HG03460 (cell line): ENCODE measurements at regions not wholly inside any gene's neighbourhood (a gene's known extent, or its start where the extent isn't known, plus 50 kb on each side); places are given as distances from the start of the nearest gene placed in this dataset.
"Not testable (repeated sequence)": the region's sequence is repeated elsewhere in the genome, so short reads cannot be mapped to it uniquely, and the experiment has no call there.

Source experiments
- ATAC-seq: cut with Tn5 transposase; IDR thresholded peaks from one replicate; pipeline ENCODE4 v1.9.1; 2021; ENCODE audit not compliant: unreplicated experiment

- ATAC-seq, result no peak
These were observed 54.4 kb upstream of the JAK1 start for GRCh38 chr1:65020774-65021173.

GRCh38 chr1:65021795-65022194 lies 55.4 kb upstream of the JAK1 start:
- no peak for ATAC-seq

- no peak for ATAC-seq
These were observed 55.9 kb upstream of the JAK1 start for GRCh38 chr1:65022216-65022615.

- no peak for ATAC-seq
These were observed 59.4 kb upstream of the JAK1 start for GRCh38 chr1:65025794-65026193.

- no peak for ATAC-seq
These were observed 59.9 kb upstream of the JAK1 start for GRCh38 chr1:65026235-65026634.

- ATAC-seq, result no peak
These were observed 61.5 kb upstream of the JAK1 start for GRCh38 chr1:65027666-65028358.

- not testable (repeated sequence) for ATAC-seq
These were observed 63.1 kb upstream of the JAK1 start for GRCh38 chr1:65029434-65029833.

- not testable (repeated sequence) for ATAC-seq
These were observed 68.5 kb upstream of the JAK1 start for GRCh38 chr1:65034879-65035278.

GRCh38 chr1:65036570-65037051 lies 70.3 kb upstream of the JAK1 start:
- no peak for ATAC-seq

- no peak for ATAC-seq
These were observed 72.7 kb upstream of the JAK1 start for GRCh38 chr1:65039066-65039465.

GRCh38 chr1:65039508-65039907 lies 73.2 kb upstream of the JAK1 start:
- no peak for ATAC-seq

- no peak for ATAC-seq
These were observed 76.1 kb upstream of the JAK1 start for GRCh38 chr1:65042467-65042866.

GRCh38 chr1:65044411-65044810 lies 78.1 kb upstream of the JAK1 start:
- no peak for ATAC-seq

- no peak for ATAC-seq
These were observed 78.9 kb upstream of the JAK1 start for GRCh38 chr1:65045022-65045817.

GRCh38 chr1:65048335-65048734 lies 82.0 kb upstream of the JAK1 start:
- ATAC-seq, result no peak

GRCh38 chr1:65049941-65050713 lies 83.8 kb upstream of the JAK1 start:
- ATAC-seq, result no peak

- no peak for ATAC-seq
These were observed 84.4 kb upstream of the JAK1 start for GRCh38 chr1:65050735-65051134.

GRCh38 chr1:65054481-65054880 lies 88.1 kb upstream of the JAK1 start:
- no peak for ATAC-seq

GRCh38 chr1:65055747-65056146 lies 89.4 kb upstream of the JAK1 start:
- ATAC-seq, result no peak

GRCh38 chr1:65056234-65056633 lies 89.9 kb upstream of the JAK1 start:
- no peak for ATAC-seq

- ATAC-seq, result no peak
These were observed 90.5 kb upstream of the JAK1 start for GRCh38 chr1:65056866-65057265.
